Glomerular visceral epithelial cell (primary cell): ENCODE measurements at regions not wholly inside any gene's neighbourhood (a gene's known extent, or its start where the extent isn't known, plus 50 kb on each side); places are given as distances from the start of the nearest gene placed in this dataset.
"Not testable (repeated sequence)": the region's sequence is repeated elsewhere in the genome, so short reads cannot be mapped to it uniquely, and the experiment has no call there.

ENCODE experiments used
- DNase-seq: peaks from one replicate; pipeline ENCODE4 v3.0.0-alpha.2; 2016; ENCODE audit errors: extremely low spot score

DNA sequence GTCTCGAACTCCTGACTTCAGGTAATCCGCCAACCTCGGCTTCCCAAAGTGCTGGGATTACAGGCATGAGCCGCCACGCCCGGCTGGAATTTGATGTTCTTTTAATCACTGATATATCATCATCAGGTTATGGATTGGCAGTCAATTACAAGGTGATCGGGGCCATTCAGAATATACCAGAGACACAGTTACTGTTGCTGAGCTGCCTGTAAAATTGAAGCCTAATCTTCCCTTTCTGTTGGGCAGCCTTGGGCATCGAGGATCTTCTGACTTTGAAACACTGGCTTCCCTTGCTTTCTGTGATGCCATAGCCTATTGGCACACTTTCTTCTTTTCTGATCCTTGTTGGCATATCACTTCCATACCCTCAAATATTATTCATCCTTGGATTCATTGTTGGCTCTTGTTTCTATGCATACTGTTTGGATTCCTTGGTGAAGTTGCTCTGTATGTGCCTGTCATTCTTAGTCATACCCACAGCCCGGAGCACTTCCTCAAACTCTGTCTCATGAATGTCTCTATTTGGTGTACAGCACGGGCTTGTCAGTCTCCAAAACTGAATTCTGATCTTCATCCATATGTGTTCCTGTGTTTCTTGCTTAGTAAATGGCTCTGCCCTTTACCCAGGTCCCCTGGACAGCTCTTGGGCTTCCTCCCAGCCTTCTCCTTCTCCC lies 85.6 kb upstream of the CRYM start:
- DNase-seq, result peak; percentile 67

DNA sequence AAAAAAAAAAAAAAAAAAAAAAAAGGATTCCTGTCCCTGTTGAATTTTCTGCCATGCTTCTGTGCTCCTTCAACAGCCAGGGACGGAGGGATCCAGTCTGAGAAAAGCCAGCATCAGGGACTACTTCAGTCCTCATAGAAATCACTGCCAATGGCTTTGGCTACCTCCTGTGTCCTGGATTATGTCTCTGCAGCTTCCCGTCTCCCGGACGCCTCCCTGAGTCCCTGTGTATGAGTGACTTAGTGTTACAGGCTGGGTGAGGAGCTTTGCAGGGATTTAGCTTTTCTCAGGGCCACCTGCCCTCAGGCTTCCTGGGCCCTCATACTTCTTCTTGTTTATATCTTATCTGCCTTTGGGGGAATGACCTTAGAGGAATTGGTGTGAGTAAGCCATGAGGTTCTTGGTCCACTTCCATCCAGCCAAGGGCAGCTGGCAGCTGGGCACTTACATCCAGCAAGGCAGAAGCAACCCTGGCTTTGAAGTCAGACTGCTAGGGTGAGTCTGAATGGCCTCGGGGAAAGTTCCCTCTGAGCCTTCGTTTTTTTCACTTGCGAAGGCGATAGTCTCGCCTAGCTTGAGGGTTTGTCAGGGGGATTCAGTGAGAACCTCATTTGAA lies 83.6 kb upstream of the CRYM start:
- DNase-seq, result not testable (repeated sequence)

DNA sequence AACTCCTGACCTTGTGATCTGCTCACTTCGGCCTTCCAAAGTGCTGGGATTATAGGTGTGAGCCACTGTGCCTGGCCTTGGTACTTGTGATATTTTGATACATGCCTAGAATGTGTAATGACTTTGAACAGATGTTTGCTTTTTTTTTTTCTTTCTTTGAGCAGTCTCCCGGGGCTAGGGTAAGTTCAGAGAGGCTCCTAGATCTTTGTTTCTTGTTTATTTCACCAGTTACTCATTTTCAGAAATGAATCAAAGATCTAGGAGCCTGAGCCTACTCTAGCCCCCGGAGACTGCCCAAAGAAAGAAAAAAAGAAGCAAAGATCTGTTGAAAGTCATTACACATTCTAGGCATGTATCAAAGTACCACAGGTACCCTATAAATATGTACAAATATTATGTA lies 83.0 kb upstream of the CRYM start:
- DNase-seq, result not testable (repeated sequence)

DNA sequence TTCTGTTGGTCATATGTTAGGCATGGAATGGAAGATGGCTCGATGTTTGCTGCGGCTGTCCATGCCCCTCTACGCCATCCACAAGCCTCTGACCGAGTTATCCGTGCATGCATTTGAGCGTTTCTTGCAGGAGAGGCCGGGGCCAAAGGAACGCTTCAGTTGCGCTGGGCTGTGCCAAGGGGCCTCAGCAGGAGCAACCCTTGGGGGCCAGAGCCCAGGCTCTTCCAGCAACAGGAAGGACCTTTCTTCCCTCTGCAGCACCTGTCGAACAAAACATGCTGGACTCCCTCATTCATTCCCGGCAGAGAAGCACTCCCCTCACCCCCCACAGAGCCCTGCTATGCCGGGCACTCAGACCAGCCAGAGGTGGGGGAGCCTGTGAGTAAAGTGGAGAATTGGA lies 81.4 kb upstream of the CRYM start:
- not testable (repeated sequence) for DNase-seq

DNA sequence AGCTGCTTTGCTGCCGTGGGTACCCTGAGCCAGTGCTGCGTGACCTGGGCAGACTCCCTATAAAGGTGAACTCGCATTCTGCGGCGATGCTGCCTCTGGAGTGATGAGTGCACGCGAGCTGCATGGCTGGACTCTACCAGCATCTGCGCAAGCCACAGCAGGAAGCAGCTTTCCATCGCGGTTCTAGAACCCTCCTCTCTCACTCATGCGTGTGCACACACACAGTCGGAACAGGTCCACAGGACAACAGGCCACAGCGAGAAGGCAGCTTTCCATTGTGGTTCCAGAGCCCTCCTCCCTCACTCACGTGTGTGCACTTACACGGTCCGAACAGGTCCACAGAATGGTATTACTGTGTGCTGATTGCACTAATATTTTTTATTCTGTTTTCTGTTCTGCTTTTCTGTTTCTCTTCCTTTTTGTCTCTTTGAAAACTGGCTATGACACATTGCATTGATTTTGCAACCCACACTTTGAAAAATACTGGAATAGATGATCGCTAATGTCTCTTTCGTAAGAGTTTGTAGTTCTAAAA lies 80.2 kb upstream of the CRYM start:
- not testable (repeated sequence) for DNase-seq

DNA sequence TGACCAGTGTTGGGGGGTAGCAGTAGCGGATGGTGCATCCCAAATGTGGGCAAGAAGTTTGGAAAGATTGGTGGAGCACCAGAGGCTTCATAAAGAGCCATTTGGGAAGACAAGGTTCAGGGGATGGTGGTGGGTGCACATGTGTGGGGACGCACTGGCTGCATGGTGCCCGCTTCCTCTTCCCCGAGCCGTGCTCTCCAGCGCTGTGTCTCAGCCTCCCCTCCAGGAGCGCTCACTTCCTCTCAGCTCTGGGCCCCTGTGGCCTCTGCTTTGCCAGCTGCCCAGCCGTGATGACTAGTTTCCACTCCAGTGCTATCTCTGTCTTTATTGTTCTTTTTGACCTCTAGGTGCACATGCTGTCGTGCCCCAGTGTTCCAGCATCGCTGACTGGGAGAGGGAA lies 78.2 kb upstream of the CRYM start:
- DNase-seq, result not testable (repeated sequence)

DNA sequence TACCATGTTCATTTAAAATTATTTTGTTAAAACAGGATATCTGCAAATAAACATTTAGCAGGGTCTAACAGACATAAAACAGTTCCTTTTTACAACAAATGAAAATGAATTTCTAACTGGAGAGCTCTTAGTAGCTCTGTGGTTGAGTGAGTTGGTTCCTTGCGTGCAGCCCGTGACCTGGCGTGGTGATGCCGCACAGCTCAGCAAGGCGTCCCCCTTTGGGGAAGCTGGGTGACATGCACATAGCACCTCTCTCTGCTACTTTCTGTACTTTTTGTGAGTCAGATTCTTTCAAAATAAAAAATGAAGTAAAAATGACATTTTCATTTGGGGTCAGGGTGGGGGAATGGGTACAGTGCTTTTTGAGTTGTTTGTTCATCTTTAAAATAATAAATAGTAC lies 73.3 kb upstream of the CRYM start:
- not testable (repeated sequence) for DNase-seq

DNA sequence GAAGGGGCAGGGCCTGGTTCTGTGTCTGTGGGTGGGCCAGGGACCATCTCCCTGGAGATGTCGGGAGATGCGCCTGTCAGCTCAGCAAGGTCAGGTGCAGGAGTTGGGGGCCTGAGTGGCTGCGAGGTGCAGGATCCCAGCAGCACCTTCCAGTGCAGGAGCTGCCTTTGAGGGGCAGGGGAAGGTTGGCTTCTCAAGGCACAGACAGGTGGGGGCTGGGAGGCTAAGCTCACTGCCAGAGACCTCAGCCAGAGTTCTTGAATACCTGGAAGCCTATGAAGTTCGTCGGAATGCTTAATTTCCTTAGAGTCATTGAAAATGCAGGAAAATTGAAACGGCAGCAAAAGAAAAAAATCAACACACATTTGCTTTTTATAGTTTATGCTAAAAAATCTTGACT lies 72.8 kb upstream of the CRYM start:
- not testable (repeated sequence) for DNase-seq

DNA sequence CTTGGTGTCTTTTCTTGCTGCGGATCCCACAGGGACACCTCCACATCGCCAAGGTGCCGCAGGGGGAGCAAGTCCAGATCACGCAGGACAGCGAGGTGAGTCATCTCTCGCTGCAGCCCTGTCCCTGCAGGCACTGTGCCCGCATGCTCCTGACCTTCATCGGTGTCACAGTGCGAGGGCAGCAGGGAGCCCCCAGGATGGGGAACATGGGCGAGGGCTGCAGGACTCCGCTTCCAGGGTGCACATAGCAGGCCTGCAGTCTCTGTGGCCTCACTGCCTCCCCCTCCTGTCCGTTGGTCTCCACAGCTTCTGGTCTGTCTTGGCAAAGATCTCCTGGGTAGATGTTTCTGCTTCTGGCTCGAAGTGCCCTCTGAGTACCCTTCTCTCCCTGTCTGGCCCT lies 71.2 kb upstream of the CRYM start:
- not testable (repeated sequence) for DNase-seq

DNA sequence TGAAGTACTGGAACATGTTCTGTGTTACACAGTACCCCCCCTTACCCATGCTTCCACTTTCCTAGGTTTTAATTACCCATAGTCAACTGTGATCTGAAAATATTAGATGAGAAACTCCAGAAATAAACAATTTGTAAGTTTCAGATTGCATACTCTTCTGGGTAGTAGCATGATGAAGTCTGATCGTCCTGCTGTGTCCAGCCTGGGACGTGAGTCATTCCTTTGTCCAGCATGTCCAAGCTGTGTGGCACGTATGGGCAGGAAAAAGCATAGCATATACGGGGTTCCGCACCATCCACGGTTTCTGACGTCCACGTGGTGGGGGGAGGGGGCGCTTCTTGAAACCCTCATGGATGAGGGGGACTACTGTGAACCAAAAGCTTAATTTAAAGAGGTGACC lies 70.7 kb upstream of the CRYM start:
- DNase-seq, result not testable (repeated sequence)

DNA sequence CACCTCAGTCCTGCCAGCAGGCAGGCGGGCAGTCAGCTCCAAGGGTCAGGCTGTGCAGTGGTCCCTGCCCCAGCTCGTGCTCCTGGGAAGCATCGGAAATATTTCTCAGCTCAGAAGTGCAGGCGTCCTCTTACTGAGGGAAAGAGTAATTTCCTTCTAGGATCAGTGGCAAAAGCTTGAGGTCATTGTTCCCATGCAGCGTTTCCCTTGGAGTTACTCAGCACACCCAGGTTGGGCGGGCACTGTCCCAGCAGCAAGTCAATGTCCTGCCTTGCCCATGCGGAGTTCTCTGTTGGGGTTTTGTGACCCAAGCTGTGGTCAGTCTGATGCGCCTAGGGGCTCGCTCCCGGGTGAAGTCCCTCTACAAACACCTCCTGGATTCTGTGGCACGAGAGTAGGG lies 69.4 kb upstream of the CRYM start:
- DNase-seq, result not testable (repeated sequence)

DNA sequence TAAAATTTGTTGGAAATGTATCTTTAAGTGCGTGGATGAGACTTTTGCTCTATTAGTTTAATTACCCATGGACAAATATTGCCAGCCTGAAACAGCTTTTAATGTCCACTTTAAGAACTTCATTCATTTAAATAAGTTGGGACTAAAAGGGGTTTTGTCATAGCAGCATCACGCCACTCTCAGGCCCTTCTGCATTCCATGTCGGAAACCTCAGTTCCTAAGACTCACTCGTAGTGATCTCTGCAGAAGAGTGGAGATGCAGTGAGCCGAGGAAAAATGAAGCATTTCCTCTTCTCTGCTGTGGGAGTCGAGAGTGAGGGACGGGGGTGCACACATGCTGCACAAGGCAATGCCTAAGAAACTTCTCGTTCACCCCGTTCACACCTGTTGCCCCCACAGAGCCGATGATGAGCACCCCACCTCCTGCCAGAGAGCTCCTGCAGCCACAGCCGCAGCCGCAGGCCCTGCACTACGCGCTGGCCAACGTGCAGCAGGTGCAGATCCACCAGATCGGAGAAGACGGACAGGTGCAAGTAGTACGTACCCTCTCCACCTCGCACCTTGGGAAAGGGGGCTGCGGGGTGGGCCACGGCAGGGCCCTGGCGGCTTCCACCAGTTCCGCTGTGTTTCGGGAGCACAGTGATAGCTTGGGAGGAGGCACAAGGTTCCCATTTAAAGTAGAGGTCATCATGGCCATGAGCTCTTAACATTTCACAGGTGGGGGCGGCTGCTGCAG lies 68.8 kb upstream of the CRYM start:
- DNase-seq, result not testable (repeated sequence)

DNA sequence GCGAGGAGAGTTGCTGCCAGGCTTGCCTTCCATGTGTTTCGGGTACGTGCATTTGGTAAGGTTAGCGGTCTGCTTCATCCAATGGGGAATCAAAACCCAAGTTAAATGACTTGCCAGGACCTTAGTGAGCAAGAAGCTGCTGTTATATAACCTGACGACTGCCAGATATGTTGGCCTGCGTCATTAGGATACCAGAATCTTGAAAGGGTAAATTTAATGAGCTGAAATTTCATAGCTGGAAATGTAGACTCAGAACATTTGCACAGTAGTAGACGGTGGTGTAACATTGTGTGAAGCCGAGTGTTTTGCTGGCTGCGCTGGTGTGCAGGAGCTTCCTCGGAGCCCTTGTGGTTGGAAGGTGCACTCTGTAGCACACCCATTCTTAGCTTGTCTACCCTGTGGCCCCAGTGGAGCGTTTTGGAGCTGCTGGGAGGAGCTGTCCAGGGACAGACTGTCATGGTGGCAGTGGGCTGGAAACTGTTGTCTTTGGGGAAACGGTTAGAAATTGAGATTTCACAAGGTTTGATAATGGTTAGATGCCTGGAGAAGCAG lies 66.3 kb upstream of the CRYM start:
- DNase-seq, result not testable (repeated sequence)

DNA sequence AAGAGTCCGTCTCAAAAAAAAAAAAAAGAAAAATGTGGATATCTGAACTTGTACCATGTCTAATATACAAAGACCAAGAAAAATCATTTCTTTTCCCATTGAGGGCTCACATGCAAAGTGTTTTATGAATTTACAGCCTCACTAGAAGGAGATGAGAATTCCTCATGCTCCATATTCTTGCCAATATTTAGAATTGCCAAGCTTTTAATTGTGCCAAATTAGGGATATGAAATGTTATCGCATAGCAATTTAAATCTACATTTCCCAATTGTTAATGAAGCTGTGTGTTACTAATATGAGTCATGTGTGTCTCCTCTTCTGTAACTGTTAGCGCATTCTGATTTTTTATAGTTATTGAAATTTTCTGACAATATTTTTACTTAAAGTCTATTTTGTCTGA lies 63.0 kb upstream of the CRYM start:
- no peak for DNase-seq

DNA sequence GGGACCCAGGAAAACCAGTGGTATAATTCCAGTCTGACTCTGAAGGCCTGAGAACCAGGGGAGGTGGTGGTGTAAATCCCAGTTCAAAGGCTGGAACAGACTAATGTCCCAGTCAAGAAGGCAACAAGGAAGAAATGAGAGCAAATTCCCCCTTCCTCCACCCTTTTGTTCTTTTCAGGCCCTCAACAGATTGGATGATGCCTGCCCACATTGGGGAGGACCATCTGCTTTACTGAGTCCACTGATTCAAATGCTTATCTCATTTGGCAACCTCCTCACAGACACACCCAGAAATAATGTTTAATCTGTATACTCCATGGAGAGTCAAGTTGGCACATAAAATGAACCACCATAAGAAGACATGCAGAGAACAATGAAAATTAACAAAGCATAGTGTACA lies 61.9 kb upstream of the CRYM start:
- DNase-seq, result no peak

DNA sequence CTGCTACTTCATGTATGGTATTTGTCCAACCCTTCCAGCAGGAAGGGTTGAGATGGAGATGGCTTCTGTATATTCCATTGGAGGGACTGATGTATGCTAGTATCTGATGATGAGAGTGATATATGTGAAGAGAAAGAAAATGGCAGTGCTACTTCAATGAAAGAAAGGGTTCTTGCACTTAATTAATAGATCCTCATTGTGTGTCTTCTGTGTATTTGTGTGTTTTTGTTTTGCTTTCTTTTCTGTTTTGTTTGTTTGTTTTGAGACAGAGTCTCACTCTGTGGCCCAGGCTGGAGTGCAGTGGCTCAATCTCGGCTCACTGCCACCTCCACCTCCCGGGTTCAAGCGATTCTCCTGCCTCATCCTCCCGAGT lies 61.2 kb upstream of the CRYM start:
- DNase-seq, result no peak

DNA sequence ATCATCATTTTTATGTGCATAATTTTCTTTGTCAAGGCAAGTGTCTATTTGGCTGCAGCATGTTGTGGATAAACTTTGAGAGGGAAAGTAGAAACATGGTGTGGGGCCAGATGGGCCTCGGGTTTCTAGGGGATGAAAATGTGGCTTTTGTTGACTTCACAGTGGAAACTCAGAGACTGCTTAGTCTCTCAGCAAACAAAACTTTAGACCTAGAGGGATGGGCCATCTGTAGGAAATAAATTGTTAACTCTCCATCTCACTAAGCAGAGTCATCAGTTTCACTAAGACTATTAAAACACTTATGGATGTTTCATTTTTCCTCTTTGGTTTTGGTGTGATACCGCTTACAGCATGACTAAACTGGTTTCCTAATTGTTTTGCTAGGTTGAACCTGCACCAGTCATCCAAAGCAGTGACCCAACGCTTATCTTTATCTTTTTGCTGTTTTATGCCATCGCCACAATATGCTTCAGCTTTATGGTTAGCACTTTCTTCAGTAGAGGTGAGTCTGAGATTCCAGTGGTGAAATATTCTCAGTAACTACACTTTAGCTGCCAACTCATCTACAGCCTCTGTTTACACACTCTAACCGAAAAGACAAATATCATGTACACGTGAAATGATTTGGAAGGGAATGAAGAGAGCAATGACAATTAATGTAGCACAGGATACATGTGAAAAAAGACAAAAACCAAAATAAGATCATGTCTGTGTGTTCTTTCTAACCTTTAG lies 60.6 kb upstream of the CRYM start:
- no peak for DNase-seq

DNA sequence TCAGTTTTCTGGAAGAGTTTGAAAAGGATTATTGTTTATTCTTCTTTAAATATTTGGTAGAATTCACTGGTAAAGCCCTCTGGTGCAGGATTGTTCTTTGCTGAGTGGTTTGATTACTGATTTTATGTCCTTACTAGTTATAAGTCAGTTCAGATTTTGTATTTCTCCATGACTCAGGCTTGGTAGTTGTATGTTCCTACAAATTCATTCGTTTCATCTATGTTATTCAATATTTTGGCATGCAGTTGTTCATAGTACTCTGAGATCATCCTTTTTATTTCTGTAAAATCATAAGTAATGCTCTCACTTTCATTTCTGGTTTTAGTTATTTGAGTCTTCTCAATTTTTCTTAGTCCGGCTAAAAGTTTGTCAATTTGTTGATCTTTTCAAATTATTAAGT lies 58.1 kb upstream of the CRYM start:
- DNase-seq, result no peak

DNA sequence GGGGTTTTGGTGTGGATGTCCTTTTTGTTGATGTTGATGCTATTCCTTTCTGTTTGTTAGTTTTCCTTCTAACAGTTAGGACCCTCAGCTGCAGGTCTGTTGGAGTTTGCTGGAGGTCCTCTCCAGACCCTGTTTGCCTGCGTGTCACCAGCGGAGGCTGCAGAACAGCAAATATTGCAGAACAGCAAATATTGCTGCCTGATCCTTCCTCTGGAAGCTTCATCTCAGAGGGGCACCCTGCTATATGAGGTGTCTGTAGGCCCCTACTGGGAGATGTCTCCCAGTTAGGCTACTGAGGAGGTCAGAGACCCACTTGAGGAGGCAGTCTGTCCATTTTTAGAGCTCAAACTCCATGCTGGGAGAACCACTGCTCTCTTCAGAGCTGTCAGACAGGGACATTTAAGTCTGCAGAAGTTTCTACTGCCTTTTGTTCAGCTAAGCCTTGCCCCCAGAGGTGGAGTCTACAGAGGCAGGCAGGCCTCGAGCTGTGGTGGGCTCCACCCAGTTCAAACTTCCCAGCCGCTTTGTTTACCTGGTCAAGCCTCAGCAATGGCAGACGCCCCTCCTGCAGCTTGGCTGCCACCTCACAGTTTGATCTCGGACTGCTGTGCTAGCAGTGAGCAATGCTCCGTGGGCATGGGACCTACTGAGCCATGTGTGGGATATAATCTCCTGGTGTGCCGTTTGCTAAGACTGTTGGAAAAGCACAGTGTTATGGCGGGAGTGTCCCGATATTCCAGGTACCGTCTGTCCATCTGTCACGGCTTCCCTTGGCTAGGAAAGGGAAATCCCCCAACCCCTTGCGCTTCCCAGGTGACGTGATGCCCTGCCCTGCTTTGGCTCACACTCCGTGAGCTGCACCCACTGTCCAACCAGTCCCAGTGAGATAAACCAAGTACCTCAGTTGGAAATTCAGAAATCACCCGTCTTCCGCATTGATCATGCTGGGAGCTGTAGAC lies 56.4 kb upstream of the CRYM start:
- DNase-seq, result not testable (repeated sequence)

DNA sequence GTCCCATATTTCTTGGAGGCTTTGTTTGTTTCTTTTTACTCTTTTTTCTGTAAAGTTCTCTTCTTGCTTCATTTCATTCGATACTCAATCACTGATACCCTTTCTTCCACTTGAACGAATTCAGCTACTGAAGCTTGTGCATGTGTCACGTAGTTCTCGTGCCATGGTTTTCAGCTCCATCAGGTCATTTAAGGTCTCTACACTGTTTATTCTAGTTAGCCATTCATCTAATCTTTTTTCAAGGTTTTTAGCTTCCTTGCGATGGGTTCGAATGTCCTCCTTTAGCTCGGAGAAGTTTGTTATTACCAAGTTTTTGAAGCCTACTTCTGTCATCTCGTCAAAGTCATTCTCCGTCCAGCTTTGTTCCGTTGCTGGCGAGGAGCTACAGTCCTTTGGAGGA lies 55.6 kb upstream of the CRYM start:
- not testable (repeated sequence) for DNase-seq
